CD4-positive, alpha-beta T cell treated with Interleukin-1 beta for 1 hour (primary cell): ENCODE measurements at regions not wholly inside any gene's neighbourhood (a gene's known extent, or its start where the extent isn't known, plus 50 kb on each side); places are given as distances from the start of the nearest gene placed in this dataset.
"Not testable (repeated sequence)": the region's sequence is repeated elsewhere in the genome, so short reads cannot be mapped to it uniquely, and the experiment has no call there.

Experiments used
- DNase-seq, 2 donors: peaks; one replicate each; pipeline ENCODE4 v3.0.0-alpha.2; 2020 to 2022

DNA sequence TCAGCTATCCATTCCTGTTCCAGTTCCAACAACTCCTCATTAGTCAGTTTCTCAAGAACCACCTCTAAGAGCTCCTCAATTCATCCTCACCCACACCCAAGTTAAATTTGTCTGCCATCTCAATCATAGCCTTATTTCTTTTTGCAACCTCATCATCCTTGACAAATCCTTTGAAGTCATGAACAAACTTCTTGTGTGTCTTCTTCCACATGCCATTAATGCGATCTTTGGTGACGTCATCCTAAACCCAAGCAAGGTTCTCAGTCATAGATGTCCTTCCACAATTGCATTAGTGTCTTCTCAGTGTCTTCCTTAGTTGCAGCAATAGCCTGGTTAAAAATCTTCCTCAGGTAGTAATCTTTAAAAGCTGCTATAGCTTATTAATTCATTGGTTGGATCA lies 71.2 kb upstream of the FSIP2 start:
- DNase-seq: no peak

DNA sequence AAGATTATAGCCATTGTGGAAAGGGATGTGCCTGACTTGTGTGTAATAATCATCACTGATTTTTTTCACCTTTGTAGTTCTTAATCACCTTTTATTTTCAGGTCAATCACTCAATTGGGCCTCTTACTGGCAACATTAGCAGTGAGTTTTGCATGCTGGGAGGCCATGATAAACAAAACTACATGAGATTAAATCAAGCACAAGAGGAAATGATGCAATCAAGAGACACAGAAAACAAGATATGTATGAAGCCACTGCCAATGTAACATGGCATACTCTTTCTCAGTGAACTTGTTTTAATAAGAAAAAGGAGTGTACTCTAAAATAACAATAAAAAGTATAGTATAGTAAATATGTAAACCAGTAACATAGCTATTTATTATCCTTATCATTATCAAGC lies 69.9 kb upstream of the FSIP2 start:
- DNase-seq: no peak

DNA sequence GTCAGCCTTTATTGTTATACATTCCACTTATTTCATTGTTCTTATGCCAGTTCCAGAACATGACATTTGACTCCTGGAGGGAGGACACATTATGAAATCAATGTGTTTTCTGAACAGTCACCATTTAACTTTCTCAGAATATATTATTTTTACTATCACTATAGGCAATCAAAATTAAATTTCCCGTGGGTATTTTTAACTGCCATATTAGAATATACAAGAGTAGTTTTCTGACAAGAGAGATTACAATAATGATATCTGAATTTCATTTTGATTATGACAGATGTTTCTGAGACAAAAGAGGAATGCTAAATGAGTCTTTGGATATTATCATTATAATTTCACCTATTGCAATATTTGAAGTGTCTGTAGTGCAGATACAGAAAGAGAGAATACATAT lies 64.4 kb upstream of the FSIP2 start:
- no peak for DNase-seq

DNA sequence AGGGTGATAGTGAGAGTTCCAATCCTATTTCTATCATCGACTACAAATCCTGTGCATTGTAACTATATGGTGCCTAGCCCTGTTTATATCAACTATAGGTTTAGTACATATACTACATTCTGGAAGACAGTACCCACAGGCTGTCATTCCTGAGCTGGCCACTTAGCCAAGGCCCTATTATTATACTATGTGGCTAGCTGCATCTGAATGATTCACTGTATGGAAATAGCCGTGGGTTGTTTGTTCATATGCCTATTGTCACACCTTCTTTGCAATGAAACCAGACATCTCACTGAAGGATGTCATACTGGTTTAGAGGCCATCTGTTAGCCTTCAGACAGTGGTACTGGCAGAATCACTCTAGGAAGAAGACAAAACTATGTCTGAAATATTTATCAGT lies 62.3 kb upstream of the FSIP2 start:
- no peak for DNase-seq

DNA sequence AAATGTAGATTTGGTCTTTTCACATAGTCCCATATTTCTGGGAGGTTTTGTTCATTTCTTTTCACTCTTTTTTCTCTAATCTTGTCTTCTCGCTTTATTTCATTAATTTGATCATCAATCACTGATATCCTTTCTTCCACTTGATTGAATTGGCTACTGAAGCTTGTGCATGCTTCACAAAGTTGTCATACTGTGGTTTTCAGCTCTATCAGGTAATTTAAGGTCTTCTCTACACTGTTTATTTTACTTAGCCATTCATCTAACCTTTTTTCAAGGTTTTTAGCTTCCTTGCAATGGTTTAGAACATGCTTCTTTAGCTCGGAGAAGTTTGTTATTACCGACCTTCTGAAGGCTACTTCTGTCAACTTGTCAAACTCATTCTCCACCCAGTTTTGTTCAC lies 51.6 kb upstream of the FSIP2 start:
- not testable (repeated sequence) for DNase-seq

DNA sequence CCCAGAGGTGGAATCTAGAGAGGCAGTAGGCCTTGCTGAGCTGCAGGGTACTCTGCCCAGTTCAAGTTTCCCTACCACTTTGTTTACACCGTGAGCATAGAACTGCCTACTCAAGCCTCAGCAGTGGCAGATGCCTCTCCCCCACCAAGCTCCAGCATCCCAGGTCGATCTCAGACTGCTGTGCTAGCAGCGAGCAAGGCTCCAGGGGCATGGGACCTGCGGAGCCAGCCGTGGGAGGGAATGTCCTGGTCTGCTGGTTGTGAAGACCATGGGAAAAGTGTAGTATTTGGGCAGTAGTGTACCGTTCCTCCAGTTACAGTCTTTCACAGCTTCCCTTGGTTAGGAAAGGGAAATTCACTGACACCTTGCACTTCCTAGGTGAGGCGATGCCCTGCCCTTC lies 50.6 kb upstream of the FSIP2 start:
- no peak for DNase-seq
